ENCODE measurements at regions not wholly inside any gene's neighbourhood (a gene's known extent, or its start where the extent isn't known, plus 50 kb on each side); places are given as distances from the start of the nearest gene placed in this dataset.

GRCh38 chr9:23464275-23464674 lies 361.8 kb downstream of the ELAVL2 start:
- intact Hi-C loops (cut with DNase I) = no loop called here
- no peak for DNase-seq (ENCODE audit: low spot score)

- no peak for DNase-seq (ENCODE audit: low spot score)
- intact Hi-C loops (cut with DNase I) = no loop called here
Observed at GRCh38 chr9:23467276-23467675, 358.8 kb downstream of the ELAVL2 start.

GRCh38 chr9:23477908-23478307 lies 348.1 kb downstream of the ELAVL2 start:
- DNase-seq (ENCODE audit: low spot score) = no peak
- intact Hi-C loops (cut with DNase I) = no loop called here

GRCh38 chr9:23483566-23483965 lies 342.5 kb downstream of the ELAVL2 start:
- intact Hi-C loops (cut with DNase I) = no loop called here
- no peak for DNase-seq (ENCODE audit: low spot score)

- no peak for DNase-seq (ENCODE audit: low spot score)
- intact Hi-C loops (cut with DNase I) = no loop called here
Observed at GRCh38 chr9:23492126-23493002, 333.7 kb downstream of the ELAVL2 start.

GRCh38 chr9:23493219-23493618 lies 332.8 kb downstream of the ELAVL2 start:
- DNase-seq (ENCODE audit: low spot score) = no peak
- intact Hi-C loops (cut with DNase I) = no loop called here

GRCh38 chr9:23496489-23497136 lies 329.4 kb downstream of the ELAVL2 start:
- intact Hi-C loops (cut with DNase I) = no loop called here
- no peak for DNase-seq (ENCODE audit: low spot score)

- intact Hi-C loops (cut with DNase I) = no loop called here
Observed at GRCh38 chr9:23497137-23497504, 328.9 kb downstream of the ELAVL2 start.

GRCh38 chr9:23502004-23502403 lies 324.0 kb downstream of the ELAVL2 start:
- intact Hi-C loops (cut with DNase I) = no loop called here
- DNase-seq (ENCODE audit: low spot score) = no peak

More at GRCh38 chr9:23497137-23497504, 328.9 kb downstream of the ELAVL2 start:
- no peak for DNase-seq (ENCODE audit: low spot score)

- intact Hi-C loops (cut with DNase I) = no loop called here
- no peak for DNase-seq (ENCODE audit: low spot score)
Observed at GRCh38 chr9:23522952-23523351, 303.1 kb downstream of the ELAVL2 start.

- no peak for DNase-seq (ENCODE audit: low spot score)
- intact Hi-C loops (cut with DNase I) = no loop called here
Observed at GRCh38 chr9:23524607-23525155, 301.4 kb downstream of the ELAVL2 start.

- intact Hi-C loops (cut with DNase I) = no loop called here
- no peak for DNase-seq (ENCODE audit: low spot score)
Observed at GRCh38 chr9:23526806-23527205, 299.2 kb downstream of the ELAVL2 start.

- DNase-seq (ENCODE audit: low spot score) = no peak
- intact Hi-C loops (cut with DNase I) = no loop called here
Observed at GRCh38 chr9:23532282-23532681, 293.8 kb downstream of the ELAVL2 start.

- no peak for DNase-seq (ENCODE audit: low spot score)
- intact Hi-C loops (cut with DNase I) = no loop called here
Observed at GRCh38 chr9:23537192-23538066, 288.6 kb downstream of the ELAVL2 start.

GRCh38 chr9:23538067-23538402 lies 288.0 kb downstream of the ELAVL2 start:
- DNase-seq (ENCODE audit: low spot score) = no peak
- intact Hi-C loops (cut with DNase I) = no loop called here

GRCh38 chr9:23538461-23539003 lies 287.5 kb downstream of the ELAVL2 start:
- intact Hi-C loops (cut with DNase I) = no loop called here
- DNase-seq (ENCODE audit: low spot score) = no peak

- DNase-seq (ENCODE audit: low spot score) = no peak
- intact Hi-C loops (cut with DNase I) = no loop called here
Observed at GRCh38 chr9:23539311-23539710, 286.7 kb downstream of the ELAVL2 start.

- DNase-seq (ENCODE audit: low spot score) = no peak
- intact Hi-C loops (cut with DNase I) = no loop called here
Observed at GRCh38 chr9:23541976-23542375, 284.1 kb downstream of the ELAVL2 start.

GRCh38 chr9:23542438-23542837 lies 283.6 kb downstream of the ELAVL2 start:
- intact Hi-C loops (cut with DNase I) = no loop called here

GRCh38 chr9:23542927-23543326 lies 283.1 kb downstream of the ELAVL2 start:
- DNase-seq (ENCODE audit: low spot score) = no peak
- intact Hi-C loops (cut with DNase I) = no loop called here

More at GRCh38 chr9:23542438-23542837, 283.6 kb downstream of the ELAVL2 start:
- no peak for DNase-seq (ENCODE audit: low spot score)

Measured in posterior vena cava (tissue), 2 donors.